T47D (cell line): ENCODE measurements at regions not wholly inside any gene's neighbourhood (a gene's known extent, or its start where the extent isn't known, plus 50 kb on each side); places are given as distances from the start of the nearest gene placed in this dataset.

Experiments
- DNase-seq, 2 experiments: peaks; one replicate each; pipeline versions ENCODE4 v3.0.0 to v3.0.0-alpha.2; 2011 to 2012; ENCODE audit warnings: low read depth in 1 of 2, low spot score in 1 of 2
- JUND ChIP-seq: IDR thresholded peaks from 2 replicates; pipeline ENCODE4 v1.6.1; 2012; ENCODE audit warnings: low read depth
- in situ Hi-C: cut with HindIII; loops from 2 replicates; pipeline ENCODE4 v1.10.0; 2016; ENCODE audit warnings: low sequenced_read_pairs, low pct_unique_long_range_greater_than_20kb

- in situ Hi-C loops: no loop called here
- no peak for DNase-seq
- no peak for TF ChIP-seq JUND
Measured at GRCh38 chr2:211068108-211068780, 511.8 kb downstream of the CPS1 start.

DNA sequence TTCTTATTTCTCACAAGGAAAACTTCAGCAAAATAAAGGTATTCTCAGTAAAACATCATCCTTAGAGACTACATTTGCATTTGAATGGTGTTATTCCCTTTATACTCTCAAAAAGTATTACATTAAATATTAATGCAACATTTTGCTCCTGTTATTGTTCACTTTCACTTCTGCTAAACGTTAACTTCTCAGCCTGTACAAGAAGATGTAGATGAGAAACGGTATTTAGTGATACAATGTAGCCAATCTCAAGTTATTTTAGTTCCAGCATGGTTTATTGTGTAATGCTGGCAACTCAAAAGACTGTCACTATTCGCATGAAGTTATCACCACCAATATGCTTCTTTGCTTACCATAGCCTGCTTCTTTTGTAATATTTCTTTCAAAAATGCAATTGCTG lies 514.1 kb downstream of the CPS1 start:
- in situ Hi-C loops: no loop called here
- no peak for DNase-seq
- TF ChIP-seq JUND: no peak

- no peak for TF ChIP-seq JUND
- in situ Hi-C loops: no loop called here
- DNase-seq: peak in 1 of 2 experiments; percentile 15
Measured at GRCh38 chr2:211077216-211077767, 520.9 kb downstream of the CPS1 start.

- no peak for DNase-seq
- in situ Hi-C loops: no loop called here
- TF ChIP-seq JUND: no peak
Measured at GRCh38 chr2:211084352-211084751, 528.0 kb downstream of the CPS1 start.

GRCh38 chr2:211085056-211085680 lies 528.8 kb downstream of the CPS1 start:
- in situ Hi-C loops: no loop called here
- DNase-seq: peak; percentile 4 to 69
- no peak for TF ChIP-seq JUND

- TF ChIP-seq JUND: no peak
- no peak for DNase-seq
- in situ Hi-C loops: no loop called here
Measured at GRCh38 chr2:211086049-211086448, 529.6 kb downstream of the CPS1 start.

DNA sequence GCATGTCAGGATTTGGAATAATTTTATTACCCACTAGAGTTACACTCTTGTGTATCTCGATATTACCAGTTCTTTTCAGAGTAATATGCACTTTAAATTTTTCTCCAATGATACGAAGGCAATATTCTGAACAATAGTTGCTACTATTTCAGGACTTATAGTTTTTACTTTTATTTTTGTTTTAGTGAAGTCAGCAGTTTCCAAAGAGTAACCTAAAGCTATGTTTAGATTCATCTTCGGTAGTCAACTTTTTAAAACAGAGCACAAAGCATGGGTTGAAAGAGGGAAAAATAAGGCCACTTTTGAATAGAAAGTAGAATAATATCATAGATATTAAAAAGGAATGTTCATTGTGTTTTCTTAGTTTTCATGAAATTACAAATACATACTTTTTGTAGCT lies 532.7 kb downstream of the CPS1 start:
- no peak for TF ChIP-seq JUND
- no peak for DNase-seq
- in situ Hi-C loops: no loop called here

DNA sequence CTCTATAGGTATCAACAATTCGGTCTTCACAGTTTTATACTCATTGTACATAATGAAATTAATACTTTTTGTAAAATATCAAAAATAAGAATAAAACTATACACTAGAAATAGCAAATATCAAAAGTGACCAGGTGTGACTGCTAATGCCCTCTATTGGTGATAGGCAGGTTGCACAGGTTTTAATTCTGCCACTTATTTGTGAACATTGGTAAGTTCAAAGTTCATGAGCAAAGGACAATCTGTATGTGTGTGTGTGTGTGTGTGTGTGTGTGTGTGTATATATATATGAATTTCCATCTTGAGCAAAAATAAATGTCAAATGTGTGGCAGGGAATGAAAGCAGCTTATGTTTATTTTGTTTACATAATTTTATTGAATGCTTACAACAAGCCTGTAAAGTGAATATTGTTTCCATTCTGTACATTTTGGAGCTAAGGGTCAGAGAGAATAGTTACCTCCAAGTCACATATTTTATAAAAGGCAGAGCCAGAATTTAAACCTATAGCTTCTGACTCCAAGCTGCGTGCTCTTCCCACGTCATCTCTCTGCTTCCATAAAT lies 537.4 kb downstream of the CPS1 start:
- in situ Hi-C loops: no loop called here
- no peak for TF ChIP-seq JUND
- DNase-seq: peak in 1 of 2 experiments; percentile 29

GRCh38 chr2:211103989-211104388 lies 547.6 kb downstream of the CPS1 start:
- no peak for DNase-seq
- no peak for TF ChIP-seq JUND
- in situ Hi-C loops: no loop called here

GRCh38 chr2:211113334-211114175 lies 557.2 kb downstream of the CPS1 start:
- in situ Hi-C loops: no loop called here
- DNase-seq: no peak
- no peak for TF ChIP-seq JUND

DNA sequence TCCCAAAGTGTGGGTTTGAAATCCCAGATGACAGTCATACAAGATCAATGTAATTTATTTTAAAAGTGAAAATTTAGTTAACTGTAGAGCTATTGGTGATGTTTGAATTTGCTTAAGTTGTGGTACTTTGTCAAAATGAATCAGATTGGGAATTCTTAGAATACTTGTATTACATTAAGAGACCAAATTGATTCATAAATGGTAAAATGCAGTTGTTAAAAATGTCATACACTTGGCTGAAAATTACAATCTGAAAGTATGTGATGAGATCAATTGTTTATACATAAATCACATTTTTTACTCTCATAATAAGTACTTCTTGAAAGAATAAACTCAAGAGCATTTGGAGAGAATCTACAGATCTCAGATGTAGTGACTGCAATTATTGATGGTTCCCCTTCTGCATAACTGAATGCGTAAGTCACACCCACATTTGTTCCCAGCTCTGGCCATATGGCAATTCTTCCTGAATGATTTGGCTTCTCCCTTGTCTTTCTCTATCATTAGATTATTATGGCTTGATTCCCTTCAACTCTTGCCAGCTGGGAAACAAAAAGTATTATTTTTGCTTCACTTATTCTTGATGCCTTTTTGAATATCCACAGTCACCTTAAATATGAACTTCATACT lies 558.5 kb downstream of the CPS1 start:
- no peak for TF ChIP-seq JUND
- in situ Hi-C loops: no loop called here
- DNase-seq: no peak

GRCh38 chr2:211117026-211117425 lies 560.6 kb downstream of the CPS1 start:
- no peak for DNase-seq
- in situ Hi-C loops: no loop called here
- no peak for TF ChIP-seq JUND
